Esophagus squamous epithelium (tissue), 4 donors: ENCODE measurements at regions not wholly inside any gene's neighbourhood (a gene's known extent, or its start where the extent isn't known, plus 50 kb on each side); places are given as distances from the start of the nearest gene placed in this dataset.

Experiments
- POLR2A ChIP-seq, 4 donors: fragments of 450-650 bp; IDR thresholded peaks; one replicate each; pipeline ENCODE4 v1.6.1; 2017; ENCODE audit warnings: antibody characterized with exemption in 4 of 4, mild to moderate bottlenecking in 4 of 4, moderate library complexity in 3 of 4
- TF ChIP-seq, protein P1 (sequence below), 6 experiments: fragments of 450-650 bp in 4 of 6; fragments of 200-600 bp in 2 of 6; sonication (generic) in 2 of 6; IDR thresholded peaks; one replicate each; pipeline ENCODE4 v1.5.1; 2016 to 2019; ENCODE audit warnings: antibody characterized with exemption in 6 of 6, mild to moderate bottlenecking in 4 of 6, moderate library complexity in 4 of 6

- TF ChIP-seq POLR2A (IDR thresholded peaks at IDR 0.05), result no peak
- TF ChIP-seq, protein P1, sequence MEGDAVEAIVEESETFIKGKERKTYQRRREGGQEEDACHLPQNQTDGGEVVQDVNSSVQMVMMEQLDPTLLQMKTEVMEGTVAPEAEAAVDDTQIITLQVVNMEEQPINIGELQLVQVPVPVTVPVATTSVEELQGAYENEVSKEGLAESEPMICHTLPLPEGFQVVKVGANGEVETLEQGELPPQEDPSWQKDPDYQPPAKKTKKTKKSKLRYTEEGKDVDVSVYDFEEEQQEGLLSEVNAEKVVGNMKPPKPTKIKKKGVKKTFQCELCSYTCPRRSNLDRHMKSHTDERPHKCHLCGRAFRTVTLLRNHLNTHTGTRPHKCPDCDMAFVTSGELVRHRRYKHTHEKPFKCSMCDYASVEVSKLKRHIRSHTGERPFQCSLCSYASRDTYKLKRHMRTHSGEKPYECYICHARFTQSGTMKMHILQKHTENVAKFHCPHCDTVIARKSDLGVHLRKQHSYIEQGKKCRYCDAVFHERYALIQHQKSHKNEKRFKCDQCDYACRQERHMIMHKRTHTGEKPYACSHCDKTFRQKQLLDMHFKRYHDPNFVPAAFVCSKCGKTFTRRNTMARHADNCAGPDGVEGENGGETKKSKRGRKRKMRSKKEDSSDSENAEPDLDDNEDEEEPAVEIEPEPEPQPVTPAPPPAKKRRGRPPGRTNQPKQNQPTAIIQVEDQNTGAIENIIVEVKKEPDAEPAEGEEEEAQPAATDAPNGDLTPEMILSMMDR (IDR thresholded peaks at IDR 0.05), result no peak
These were observed 58.0 kb upstream of the XIAP start for GRCh38 chrX:123801901-123802300.
